Upper lobe of left lung (tissue), 6 donors: ENCODE measurements at regions not wholly inside any gene's neighbourhood (a gene's known extent, or its start where the extent isn't known, plus 50 kb on each side); places are given as distances from the start of the nearest gene placed in this dataset.
A peak's percentile ranks its signal among the peaks of the same experiment; 100 is the strongest.
"Not testable (repeated sequence)": the region's sequence is repeated elsewhere in the genome, so short reads cannot be mapped to it uniquely, and the experiment has no call there.

Source experiments
- ATAC-seq, 2 donors: fragments of 200-7000 bp; cut with Tn5 transposase; one replicate each; pipeline ENCODE4 v1.9.1; 2022; ENCODE audit warnings: mild to moderate bottlenecking in 2 of 2, moderate library complexity in 2 of 2; ENCODE audit not compliant: low FRiP score in 2 of 2
- DNase-seq, 2 donors: peaks; one replicate each; pipeline ENCODE4 v3.0.0-alpha.2; 2019 to 2020
- H3K27ac ChIP-seq, 4 donors: fragments of 200-600 bp; sonication (generic); one replicate each; pipeline ENCODE4 v1.5.1; 2016 to 2019
- H3K27me3 ChIP-seq, 4 donors: fragments of 200-600 bp; sonication (generic); one replicate each; pipeline ENCODE4 v1.5.1; 2017 to 2019
- H3K36me3 ChIP-seq, 4 donors: fragments of 200-600 bp; sonication (generic); one replicate each; pipeline ENCODE4 v1.5.1; 2016 to 2019
- H3K4me1 ChIP-seq, 4 donors: fragments of 200-600 bp; sonication (generic); one replicate each; pipeline ENCODE4 v1.5.1; 2018 to 2019
- H3K4me3 ChIP-seq, 4 donors: fragments of 200-600 bp; sonication (generic); one replicate each; pipeline ENCODE4 v1.5.1; 2017 to 2019; ENCODE audit warnings: mild to moderate bottlenecking in 2 of 4, moderate library complexity in 1 of 4
- H3K9me3 ChIP-seq, 4 donors: fragments of 200-600 bp; sonication (generic); one replicate each; pipeline ENCODE4 v1.5.1; 2018 to 2019
- WGBS, 2 donors: methylation state at CpG; one replicate each; pipeline ENCODE4 v1.1.5; 2017 to 2018; 5-methylcytosine and 5-hydroxymethylcytosine counted together
- donor health status: DM: no; HTN: no; CAD: no; lungs with moderate emphysema.
- donor health status: DM: no; HTN: yes; CAD: no; lungs with severe emphysema.

DNA sequence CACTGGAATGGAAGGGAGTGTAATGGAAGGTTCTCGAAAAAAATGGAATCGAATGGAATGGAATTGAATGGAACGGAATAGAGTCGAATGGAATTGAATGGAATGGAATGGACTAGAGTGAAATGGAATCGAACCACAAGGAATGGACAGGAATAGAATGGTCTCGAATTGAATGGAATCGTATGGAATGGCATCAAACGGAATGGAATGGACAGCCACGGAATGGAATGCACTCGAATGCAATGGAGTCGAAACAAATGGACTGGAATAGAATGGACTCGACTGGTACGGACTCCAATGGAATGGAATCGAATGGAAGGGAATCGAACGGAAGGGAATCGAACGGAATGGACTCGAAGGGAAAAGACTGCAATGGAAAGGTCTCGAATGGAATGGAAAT, 31055.5 kb downstream of the CDY1 start:
- ATAC-seq: peak in 1 of 2 donors; percentile 88
- H3K4me3 ChIP-seq, DNase-seq, H3K9me3 ChIP-seq, H3K27ac ChIP-seq, H3K36me3 ChIP-seq, H3K27me3 ChIP-seq, H3K4me1 ChIP-seq: not testable (repeated sequence)
- WGBS, 2 donors: 91% methylated on average over 1 of the region's 20 CpGs; no CpG with 5 or more reads in 1 of the 2 donors

GRCh38 chrY:56678046-56678626, 31056.2 kb downstream of the CDY1 start:
- not testable (repeated sequence) for H3K9me3 ChIP-seq, H3K27ac ChIP-seq, DNase-seq, H3K4me3 ChIP-seq, H3K36me3 ChIP-seq, H3K27me3 ChIP-seq, H3K4me1 ChIP-seq
- peak in 1 of 2 donors; percentile 92 for ATAC-seq
- 43% methylated on average over 1 of the region's 10 CpGs; no CpG with 5 or more reads in 1 of the 2 donors for WGBS, 2 donors

DNA sequence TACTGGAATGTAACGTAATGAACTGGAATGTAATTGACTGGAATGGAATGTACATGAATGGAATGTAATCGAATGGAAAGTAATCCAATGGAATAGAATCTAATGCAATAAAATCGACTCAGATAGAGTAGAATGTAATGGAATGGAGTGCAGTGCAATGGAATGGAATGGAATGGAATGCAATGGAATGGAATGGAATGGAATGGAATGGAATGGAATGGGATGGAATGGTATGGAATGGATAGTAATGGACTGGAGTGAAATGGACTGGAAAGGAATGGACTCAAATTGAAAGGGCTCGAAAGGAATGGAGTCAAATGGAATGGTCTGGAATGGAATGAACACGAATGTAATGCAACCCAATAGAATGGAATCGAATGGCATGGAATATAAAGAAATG, 31063.5 kb downstream of the CDY1 start:
- H3K4me3 ChIP-seq, H3K9me3 ChIP-seq, ATAC-seq, H3K36me3 ChIP-seq, H3K27me3 ChIP-seq, H3K4me1 ChIP-seq, DNase-seq, H3K27ac ChIP-seq: not testable (repeated sequence)
- 51% methylated on average over 6 of the region's 6 CpGs; no CpG with 5 or more reads in 1 of the 2 donors for WGBS, 2 donors
